ENCODE measurements at regions not wholly inside any gene's neighbourhood (a gene's known extent, or its start where the extent isn't known, plus 50 kb on each side); places are given as distances from the start of the nearest gene placed in this dataset.

DNA sequence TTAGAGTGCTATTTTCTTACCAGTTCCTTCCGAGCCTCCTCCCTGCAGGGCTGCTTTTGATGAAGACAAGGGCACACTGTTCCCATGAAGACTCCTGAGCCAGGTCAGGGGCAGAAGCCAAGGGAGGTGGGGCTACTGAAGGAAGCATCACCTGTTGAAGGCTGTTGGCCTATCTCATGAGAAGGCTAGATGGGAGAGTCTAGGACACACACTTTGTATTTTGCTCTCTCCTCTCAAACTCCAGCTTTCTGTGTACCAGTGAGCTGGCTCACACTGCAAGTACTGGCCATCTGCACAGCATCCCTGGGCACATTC lies 683.2 kb upstream of the ID4 start (continued):
- TF ChIP-seq USF2 (IDR thresholded peaks at IDR 0.05; ENCODE audit: borderline replicate concordance, low read depth, low read length) (no peak), EZH2phosphoT487 (IDR thresholded peaks at IDR 0.05; ENCODE audit: borderline replicate concordance, low read depth) (no peak), GATA2 (CRISPR knock-in tag; IDR thresholded peaks at IDR 0.05) (no peak), NRF1 (IDR thresholded peaks at IDR 0.05; ENCODE audit: low read depth, low read length) (no peak), RXRA (IDR thresholded peaks at IDR 0.05; ENCODE audit: borderline replicate concordance, low read depth) (no peak), MEF2A (IDR thresholded peaks at IDR 0.05; ENCODE audit: borderline replicate concordance, low read depth) (no peak), FOSL2 (IDR thresholded peaks at IDR 0.05; ENCODE audit: borderline replicate concordance, low read depth) (no peak), JUND (IDR thresholded peaks at IDR 0.05) (no peak), CHD2 (IDR thresholded peaks at IDR 0.05; ENCODE audit: low read length, partially characterized antibody) (no peak), REST (IDR thresholded peaks at IDR 0.05; ENCODE audit: low read depth, low read length) (no peak), TEAD4 (IDR thresholded peaks at IDR 0.05; ENCODE audit: borderline replicate concordance, insufficient read depth) (no peak), MXI1 (IDR thresholded peaks at IDR 0.05; ENCODE audit: low read depth, low read length) (no peak)
- TF ChIP-seq, protein P1, sequence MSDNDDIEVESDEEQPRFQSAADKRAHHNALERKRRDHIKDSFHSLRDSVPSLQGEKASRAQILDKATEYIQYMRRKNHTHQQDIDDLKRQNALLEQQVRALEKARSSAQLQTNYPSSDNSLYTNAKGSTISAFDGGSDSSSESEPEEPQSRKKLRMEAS (IDR thresholded peaks at IDR 0.05; ENCODE audit: low read depth) = no peak

DNA sequence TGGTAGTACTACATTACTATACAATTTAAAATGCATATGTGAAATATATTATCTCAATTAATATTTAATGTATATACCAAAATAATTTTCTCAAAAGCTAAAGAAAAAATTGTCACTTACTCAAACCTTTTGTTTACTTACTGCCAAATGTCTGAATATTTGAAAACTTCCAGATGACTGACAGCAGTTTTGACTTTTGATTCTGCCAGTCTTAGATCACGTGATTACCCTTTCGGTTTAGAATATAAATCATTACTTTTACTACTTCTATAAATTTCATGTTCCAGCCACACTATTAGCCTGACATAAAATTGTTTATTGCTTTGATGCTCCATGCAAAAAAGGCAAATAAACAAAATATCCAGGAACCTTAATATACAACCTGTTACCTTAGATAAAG lies 680.7 kb upstream of the ID4 start:
- ChIA-PET CTCF (no interaction called here), POLR2A (no interaction called here)
- Histone ChIP-seq H3F3A (replicated peaks; ENCODE audit: insufficient read depth) (no peaks in the 10 kb centered on the region), H3K27me3 (ENCODE audit: insufficient read depth) (no peaks in the 10 kb centered on the region), H3K9ac (no peak overlapping the region), H3K27ac (ENCODE audit: low read depth in 2 of 2, low read length in 1 of 2) (no peak overlapping the region), H3K4me2 (no peak overlapping the region), H3K4me1 (ENCODE audit: control insufficient read depth in 1 of 2, insufficient read depth in 2 of 2, low read depth in 1 of 2, low read length in 1 of 2) (no peaks in the 10 kb centered on the region), H3K4me3 (ENCODE audit: low read depth in 2 of 2, low read length in 1 of 2) (no peak overlapping the region), H2AFZ (ENCODE audit: low read depth) (no peak overlapping the region), H3K9me3 (no peaks in the 10 kb centered on the region), H4K20me1 (ENCODE audit: insufficient read depth) (no peaks in the 10 kb centered on the region), H3K9me2 (0 out of 2 replicates have a peak, but pooled peaks cover 3% of the 10 kb centered on the region), H3K36me3 (replicated peaks in 1 of 2; ENCODE audit: control insufficient read depth in 1 of 2, insufficient read depth in 2 of 2, low read length in 1 of 2) (no peaks in the 10 kb centered on the region), H3K79me2 (ENCODE audit: insufficient read depth) (no peaks in the 10 kb centered on the region)
- WGBS (ENCODE audit: low lambda C conversion rate) = 9% methylated on average over 2 of the region's 2 CpGs
- TF ChIP-seq ZBTB33 (IDR thresholded peaks at IDR 0.05; ENCODE audit: borderline replicate concordance, low read depth) = no peak
- no peak for DNase-seq
